ENCODE measurements at regions not wholly inside any gene's neighbourhood (a gene's known extent, or its start where the extent isn't known, plus 50 kb on each side); places are given as distances from the start of the nearest gene placed in this dataset.

DNA sequence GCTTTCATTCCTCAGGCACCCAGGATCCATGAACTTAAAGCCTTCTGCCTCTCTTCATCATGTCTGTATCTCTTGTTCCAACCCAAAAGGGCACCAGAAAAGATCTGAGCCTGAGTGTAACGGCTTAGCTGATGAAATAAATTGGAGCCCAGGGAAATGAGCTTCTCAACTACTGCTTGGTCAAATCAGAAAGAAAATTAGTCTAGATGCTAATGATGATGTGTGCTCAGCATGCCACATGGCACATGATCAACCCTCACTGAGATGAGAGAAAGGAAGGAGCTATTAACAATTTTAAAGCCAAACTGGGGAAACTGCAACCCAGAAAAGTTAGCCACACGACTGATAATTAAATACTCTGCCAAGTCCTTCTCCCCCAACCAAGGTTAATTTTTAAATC lies 325.7 kb downstream of the CNTN3 start:
- 57 to 61% methylated on average over 2 of the region's 2 CpGs for WGBS, 2 donors
- H3K4me1 ChIP-seq (ENCODE audit: control insufficient read depth in 2 of 2, insufficient read depth in 2 of 2, low read length in 1 of 2): no peaks in the 10 kb centered on the region
- no peak overlapping the region for H3K27ac ChIP-seq (ENCODE audit: low read depth in 2 of 2, low read length in 1 of 2)
- no peaks in the 10 kb centered on the region for H3K36me3 ChIP-seq (ENCODE audit: control insufficient read depth in 2 of 2, insufficient read depth in 2 of 2, low read length in 1 of 2)
- no peaks in the 10 kb centered on the region for H3K9me3 ChIP-seq (ENCODE audit: control insufficient read depth in 2 of 2, insufficient read depth in 1 of 2, low read depth in 1 of 2, low read length in 1 of 2)
- no peak overlapping the region for H3K4me3 ChIP-seq (ENCODE audit: low read depth in 1 of 2, low read length in 2 of 2)
- no peaks in the 10 kb centered on the region for H3K27me3 ChIP-seq (ENCODE audit: control insufficient read depth in 1 of 2, insufficient read depth in 2 of 2, low read length in 2 of 2)

GRCh38 chr3:74287557-74287956 lies 326.9 kb downstream of the CNTN3 start:
- 68 to 75% methylated on average over 1 of the region's 1 CpG for WGBS, 2 donors
- Histone ChIP-seq H3K36me3 (ENCODE audit: control insufficient read depth in 2 of 2, insufficient read depth in 2 of 2, low read length in 1 of 2) (no peaks in the 10 kb centered on the region), H3K27ac (ENCODE audit: low read depth in 2 of 2, low read length in 1 of 2) (no peak overlapping the region), H3K27me3 (ENCODE audit: control insufficient read depth in 1 of 2, insufficient read depth in 2 of 2, low read length in 2 of 2) (no peaks in the 10 kb centered on the region), H3K4me3 (ENCODE audit: low read depth in 1 of 2, low read length in 2 of 2) (no peak overlapping the region), H3K4me1 (ENCODE audit: control insufficient read depth in 2 of 2, insufficient read depth in 2 of 2, low read length in 1 of 2) (no peaks in the 10 kb centered on the region), H3K9me3 (ENCODE audit: control insufficient read depth in 2 of 2, insufficient read depth in 1 of 2, low read depth in 1 of 2, low read length in 1 of 2) (no peaks in the 10 kb centered on the region)

DNA sequence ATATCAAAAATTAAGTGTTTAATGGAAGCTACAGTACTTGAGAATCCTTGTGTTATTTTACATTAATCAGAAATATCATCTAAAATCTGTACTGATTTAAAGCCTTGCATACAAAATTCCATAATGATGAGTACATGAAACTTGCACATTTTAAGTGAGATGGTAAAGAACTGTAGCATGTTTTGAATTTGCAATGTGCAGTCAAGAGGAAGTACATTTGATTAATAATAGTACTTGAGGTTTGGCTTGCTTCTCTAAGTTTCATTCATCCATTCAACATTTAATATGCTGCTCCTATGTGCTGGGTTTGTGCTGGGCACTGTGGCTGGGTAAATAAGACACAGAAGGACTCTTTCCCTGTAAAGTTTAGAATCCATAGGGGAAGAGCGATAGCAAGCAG lies 332.3 kb downstream of the CNTN3 start:
- WGBS, 2 donors: 98 to 100% methylated on average over 1 of the region's 1 CpG
- H3K9me3 ChIP-seq (ENCODE audit: control insufficient read depth in 2 of 2, insufficient read depth in 1 of 2, low read depth in 1 of 2, low read length in 1 of 2): no peaks in the 10 kb centered on the region
- no peaks in the 10 kb centered on the region for H3K4me1 ChIP-seq (ENCODE audit: control insufficient read depth in 2 of 2, insufficient read depth in 2 of 2, low read length in 1 of 2)
- H3K27ac ChIP-seq (ENCODE audit: low read depth in 2 of 2, low read length in 1 of 2): no peak overlapping the region
- no peaks in the 10 kb centered on the region for H3K36me3 ChIP-seq (ENCODE audit: control insufficient read depth in 2 of 2, insufficient read depth in 2 of 2, low read length in 1 of 2)
- H3K4me3 ChIP-seq (ENCODE audit: low read depth in 1 of 2, low read length in 2 of 2): no peak overlapping the region
- H3K27me3 ChIP-seq (ENCODE audit: control insufficient read depth in 1 of 2, insufficient read depth in 2 of 2, low read length in 2 of 2): no peaks in the 10 kb centered on the region

GRCh38 chr3:74281705-74282104 lies 332.8 kb downstream of the CNTN3 start:
- Histone ChIP-seq H3K4me1 (ENCODE audit: control insufficient read depth in 2 of 2, insufficient read depth in 2 of 2, low read length in 1 of 2) (no peaks in the 10 kb centered on the region), H3K27me3 (ENCODE audit: control insufficient read depth in 1 of 2, insufficient read depth in 2 of 2, low read length in 2 of 2) (no peaks in the 10 kb centered on the region), H3K36me3 (ENCODE audit: control insufficient read depth in 2 of 2, insufficient read depth in 2 of 2, low read length in 1 of 2) (no peaks in the 10 kb centered on the region), H3K4me3 (ENCODE audit: low read depth in 1 of 2, low read length in 2 of 2) (no peak overlapping the region), H3K9me3 (ENCODE audit: control insufficient read depth in 2 of 2, insufficient read depth in 1 of 2, low read depth in 1 of 2, low read length in 1 of 2) (no peaks in the 10 kb centered on the region), H3K27ac (ENCODE audit: low read depth in 2 of 2, low read length in 1 of 2) (no peak overlapping the region)
- 59 to 65% methylated on average over 1 of the region's 1 CpG for WGBS, 2 donors

DNA sequence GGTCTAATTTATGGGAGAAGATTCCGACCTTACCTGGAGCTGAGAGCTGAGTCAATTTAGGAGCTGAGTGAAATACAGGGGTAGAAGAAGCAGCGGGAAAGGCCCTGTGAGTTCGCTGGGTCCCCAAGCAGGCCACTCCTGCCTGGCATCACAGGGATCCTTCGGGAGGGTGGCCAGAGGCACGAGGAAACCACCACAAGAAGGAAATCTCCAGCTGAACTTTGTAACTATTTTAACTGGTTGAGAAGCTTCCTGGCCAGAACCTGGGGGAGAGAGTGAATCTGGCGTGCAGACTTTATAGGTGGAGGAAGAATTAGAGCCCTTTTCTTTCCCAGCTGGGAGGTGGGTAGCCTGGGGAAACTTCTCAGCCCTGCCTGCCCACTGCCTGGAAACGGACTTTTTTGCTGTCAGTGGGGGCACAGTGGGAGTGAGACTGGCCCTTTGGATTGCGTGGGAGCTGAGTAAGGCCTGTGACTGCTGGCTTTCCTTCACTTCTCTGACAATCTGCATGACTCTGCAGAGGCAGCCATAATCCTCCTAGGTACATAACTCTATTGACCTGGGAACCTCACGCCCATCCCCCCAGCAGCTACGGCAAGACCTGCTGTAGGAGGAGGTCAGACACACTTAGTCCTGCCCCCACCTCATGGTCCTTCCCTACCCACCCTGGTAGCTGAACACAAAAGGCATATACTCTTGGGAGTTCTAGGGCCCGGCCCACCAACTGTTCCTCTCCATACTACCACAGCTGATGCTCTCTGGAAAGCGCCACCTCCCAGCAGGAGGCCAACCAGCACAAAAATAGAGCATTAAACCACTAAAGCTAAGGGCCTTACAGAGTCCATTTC lies 340.7 kb downstream of the CNTN3 start:
- Histone ChIP-seq H3K9me3 (ENCODE audit: control insufficient read depth in 2 of 2, insufficient read depth in 1 of 2, low read depth in 1 of 2, low read length in 1 of 2) (no peaks in the 10 kb centered on the region), H3K27me3 (ENCODE audit: control insufficient read depth in 1 of 2, insufficient read depth in 2 of 2, low read length in 2 of 2) (no peaks in the 10 kb centered on the region), H3K36me3 (ENCODE audit: control insufficient read depth in 2 of 2, insufficient read depth in 2 of 2, low read length in 1 of 2) (no peaks in the 10 kb centered on the region), H3K27ac (ENCODE audit: low read depth in 2 of 2, low read length in 1 of 2) (no peak overlapping the region), H3K4me1 (ENCODE audit: control insufficient read depth in 2 of 2, insufficient read depth in 2 of 2, low read length in 1 of 2) (no peaks in the 10 kb centered on the region), H3K4me3 (ENCODE audit: low read depth in 1 of 2, low read length in 2 of 2) (no peak overlapping the region)
- 76 to 81% methylated on average over 12 of the region's 12 CpGs for WGBS, 2 donors

DNA sequence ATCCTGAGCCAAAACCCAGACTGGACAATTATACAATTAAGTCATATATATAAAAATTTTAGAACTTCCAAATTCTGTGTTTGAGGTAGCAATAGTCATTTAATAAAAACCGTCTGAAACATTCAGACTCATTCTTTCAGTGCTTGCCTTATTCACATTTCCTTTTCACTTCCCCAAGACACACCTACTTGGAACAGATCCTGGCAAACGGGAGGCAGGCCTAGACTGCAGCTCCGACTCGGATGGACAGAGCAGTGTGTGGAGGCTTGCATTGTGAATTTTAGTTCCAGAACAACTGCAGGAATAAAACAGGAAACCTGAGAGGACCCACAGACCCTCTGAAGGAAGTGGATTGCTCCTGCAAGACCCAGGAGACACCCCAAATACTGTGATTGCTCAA lies 341.4 kb downstream of the CNTN3 start:
- Histone ChIP-seq H3K36me3 (ENCODE audit: control insufficient read depth in 2 of 2, insufficient read depth in 2 of 2, low read length in 1 of 2) (no peaks in the 10 kb centered on the region), H3K4me1 (ENCODE audit: control insufficient read depth in 2 of 2, insufficient read depth in 2 of 2, low read length in 1 of 2) (no peaks in the 10 kb centered on the region), H3K27me3 (ENCODE audit: control insufficient read depth in 1 of 2, insufficient read depth in 2 of 2, low read length in 2 of 2) (no peaks in the 10 kb centered on the region), H3K9me3 (ENCODE audit: control insufficient read depth in 2 of 2, insufficient read depth in 1 of 2, low read depth in 1 of 2, low read length in 1 of 2) (no peaks in the 10 kb centered on the region), H3K4me3 (ENCODE audit: low read depth in 1 of 2, low read length in 2 of 2) (no peak overlapping the region), H3K27ac (ENCODE audit: low read depth in 2 of 2, low read length in 1 of 2) (no peak overlapping the region)
- 23 to 40% methylated on average over 4 of the region's 4 CpGs for WGBS, 2 donors

- no peaks in the 10 kb centered on the region for H3K36me3 ChIP-seq (ENCODE audit: control insufficient read depth in 2 of 2, insufficient read depth in 2 of 2, low read length in 1 of 2)
- 71 to 74% methylated on average over 4 of the region's 4 CpGs for WGBS, 2 donors
- no peak overlapping the region for H3K4me3 ChIP-seq (ENCODE audit: low read depth in 1 of 2, low read length in 2 of 2)
- H3K27me3 ChIP-seq (ENCODE audit: control insufficient read depth in 1 of 2, insufficient read depth in 2 of 2, low read length in 2 of 2): no peaks in the 10 kb centered on the region
- no peak overlapping the region for H3K27ac ChIP-seq (ENCODE audit: low read depth in 2 of 2, low read length in 1 of 2)
- no peaks in the 10 kb centered on the region for H3K4me1 ChIP-seq (ENCODE audit: control insufficient read depth in 2 of 2, insufficient read depth in 2 of 2, low read length in 1 of 2)
- H3K9me3 ChIP-seq (ENCODE audit: control insufficient read depth in 2 of 2, insufficient read depth in 1 of 2, low read depth in 1 of 2, low read length in 1 of 2): no peaks in the 10 kb centered on the region
These were observed 342.9 kb downstream of the CNTN3 start for GRCh38 chr3:74271541-74271940.

DNA sequence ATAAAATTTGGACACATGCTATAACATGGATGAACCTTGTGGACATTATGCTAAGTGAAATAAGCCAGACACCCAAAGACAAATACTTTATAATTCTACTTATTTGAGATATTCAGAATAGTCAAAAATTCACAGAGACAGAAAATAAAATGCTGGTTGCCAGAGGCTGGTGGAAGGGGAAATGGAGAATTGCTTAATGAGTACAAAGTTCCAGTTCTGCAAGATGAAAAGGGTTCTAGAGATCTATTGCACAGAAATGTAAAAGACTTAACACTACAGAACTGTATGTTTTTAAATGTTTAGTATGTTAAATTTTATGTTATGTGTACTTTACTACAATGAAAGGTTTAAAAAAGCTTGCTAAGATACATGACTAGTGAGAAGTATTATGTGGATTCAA lies 344.8 kb downstream of the CNTN3 start:
- no peak overlapping the region for H3K27ac ChIP-seq (ENCODE audit: low read depth in 2 of 2, low read length in 1 of 2)
- no peaks in the 10 kb centered on the region for H3K27me3 ChIP-seq (ENCODE audit: control insufficient read depth in 1 of 2, insufficient read depth in 2 of 2, low read length in 2 of 2)

DNA sequence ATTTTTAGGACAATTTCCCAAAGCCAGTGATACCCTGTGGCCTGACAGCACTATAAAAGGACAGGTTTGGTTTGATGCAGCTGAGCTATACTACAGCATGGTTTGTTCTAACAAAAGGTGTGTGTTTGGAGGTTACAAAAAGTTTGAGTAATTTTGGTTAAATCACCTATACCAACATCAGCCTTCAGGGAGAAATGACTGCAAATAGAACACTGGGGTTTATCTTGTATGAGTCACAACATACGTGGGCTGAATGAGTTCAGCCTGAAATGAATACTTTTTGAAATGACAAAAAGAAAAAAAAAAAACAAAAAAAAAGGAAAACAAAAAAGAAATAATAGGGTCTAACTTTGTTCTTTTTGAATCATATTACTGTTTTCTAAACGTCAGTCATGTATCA lies 345.7 kb downstream of the CNTN3 start:
- Histone ChIP-seq H3K36me3 (ENCODE audit: control insufficient read depth in 2 of 2, insufficient read depth in 2 of 2, low read length in 1 of 2) (no peaks in the 10 kb centered on the region), H3K27me3 (ENCODE audit: control insufficient read depth in 1 of 2, insufficient read depth in 2 of 2, low read length in 2 of 2) (no peaks in the 10 kb centered on the region), H3K4me1 (ENCODE audit: control insufficient read depth in 2 of 2, insufficient read depth in 2 of 2, low read length in 1 of 2) (no peaks in the 10 kb centered on the region), H3K27ac (ENCODE audit: low read depth in 2 of 2, low read length in 1 of 2) (no peak overlapping the region), H3K9me3 (ENCODE audit: control insufficient read depth in 2 of 2, insufficient read depth in 1 of 2, low read depth in 1 of 2, low read length in 1 of 2) (no peaks in the 10 kb centered on the region), H3K4me3 (ENCODE audit: low read depth in 1 of 2, low read length in 2 of 2) (no peak overlapping the region)
- WGBS, 2 donors: 56 to 60% methylated on average over 2 of the region's 2 CpGs

More for the DNA sequence above, 344.8 kb downstream of the CNTN3 start:
- Histone ChIP-seq H3K9me3 (ENCODE audit: control insufficient read depth in 2 of 2, insufficient read depth in 1 of 2, low read depth in 1 of 2, low read length in 1 of 2) (no peaks in the 10 kb centered on the region), H3K36me3 (ENCODE audit: control insufficient read depth in 2 of 2, insufficient read depth in 2 of 2, low read length in 1 of 2) (no peaks in the 10 kb centered on the region), H3K4me3 (ENCODE audit: low read depth in 1 of 2, low read length in 2 of 2) (no peak overlapping the region), H3K4me1 (ENCODE audit: control insufficient read depth in 2 of 2, insufficient read depth in 2 of 2, low read length in 1 of 2) (no peaks in the 10 kb centered on the region)

GRCh38 chr3:74267588-74268184 lies 346.8 kb downstream of the CNTN3 start:
- Histone ChIP-seq H3K4me3 (ENCODE audit: low read depth in 1 of 2, low read length in 2 of 2) (no peak overlapping the region), H3K36me3 (ENCODE audit: control insufficient read depth in 2 of 2, insufficient read depth in 2 of 2, low read length in 1 of 2) (no peaks in the 10 kb centered on the region), H3K9me3 (ENCODE audit: control insufficient read depth in 2 of 2, insufficient read depth in 1 of 2, low read depth in 1 of 2, low read length in 1 of 2) (no peaks in the 10 kb centered on the region), H3K4me1 (ENCODE audit: control insufficient read depth in 2 of 2, insufficient read depth in 2 of 2, low read length in 1 of 2) (no peaks in the 10 kb centered on the region), H3K27me3 (ENCODE audit: control insufficient read depth in 1 of 2, insufficient read depth in 2 of 2, low read length in 2 of 2) (no peaks in the 10 kb centered on the region), H3K27ac (ENCODE audit: low read depth in 2 of 2, low read length in 1 of 2) (no peak overlapping the region)
- WGBS, 2 donors: 41 to 42% methylated on average over 13 of the region's 13 CpGs
